HPDE6-E6E7 (cell line): ENCODE measurements at regions not wholly inside any gene's neighbourhood (a gene's known extent, or its start where the extent isn't known, plus 50 kb on each side); places are given as distances from the start of the nearest gene placed in this dataset.

Experiments
- DNase-seq: peaks from one replicate; pipeline ENCODE4 v3.0.0; 2011; ENCODE audit warnings: missing footprints; ENCODE audit errors: extremely low spot score

DNA sequence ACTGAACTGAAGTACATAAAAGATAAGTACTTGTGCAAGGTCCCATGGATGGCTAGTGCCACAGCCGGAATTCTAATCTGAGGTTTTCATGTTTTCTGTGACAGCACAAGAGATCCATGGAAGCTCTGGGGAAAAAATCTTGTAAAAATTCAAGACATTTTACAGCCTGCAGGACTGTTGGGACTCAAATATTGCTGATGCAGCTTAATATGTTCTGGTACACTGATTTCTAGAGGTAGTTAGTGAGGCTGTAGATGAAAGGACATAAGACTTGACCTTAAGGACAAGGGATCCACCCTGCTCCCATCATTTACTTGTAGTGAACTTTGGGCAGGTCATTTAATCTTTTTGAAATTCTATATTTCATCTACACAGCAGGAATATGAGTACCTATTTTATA is 390.4 kb downstream of the TLE4 start:
- DNase-seq: no peak

DNA sequence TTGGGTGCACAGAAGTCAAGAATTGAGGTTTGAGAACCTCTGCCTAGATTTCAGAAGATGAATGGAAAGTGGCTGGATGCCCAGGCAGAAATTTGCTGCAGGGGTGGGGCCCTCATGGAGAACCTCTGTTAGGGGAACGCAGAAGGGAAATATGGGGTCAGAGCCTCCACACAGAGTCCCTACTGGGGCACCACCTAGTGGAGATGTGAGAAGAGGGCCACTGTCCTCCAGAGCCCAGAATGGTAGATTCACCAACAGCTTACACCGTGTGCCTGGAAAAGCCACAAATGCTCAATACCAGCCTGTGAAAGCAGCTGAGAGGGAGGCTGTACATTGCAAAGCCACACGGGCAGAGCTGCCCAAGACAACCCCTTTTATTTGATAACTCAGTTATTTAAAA is 383.5 kb downstream of the TLE4 start:
- no peak for DNase-seq

DNA sequence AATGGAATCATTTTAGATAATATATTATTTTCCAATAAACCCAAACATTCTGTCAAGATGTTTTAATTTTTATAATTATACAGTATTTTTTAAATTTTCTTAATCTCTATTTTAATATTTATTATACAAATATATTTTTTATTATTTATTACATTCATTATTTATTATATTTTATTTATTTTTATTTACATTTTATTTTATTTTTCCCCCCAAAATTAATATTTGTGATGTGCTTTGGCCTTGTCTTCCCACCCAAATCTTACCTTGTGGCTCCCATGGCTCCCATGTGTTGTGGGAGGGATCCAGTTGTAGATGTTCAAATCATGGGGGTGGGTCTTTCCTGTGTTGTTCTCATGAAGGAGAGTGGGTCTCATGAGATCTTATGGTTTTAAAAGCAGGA is 382.1 kb downstream of the TLE4 start:
- DNase-seq: no peak

DNA sequence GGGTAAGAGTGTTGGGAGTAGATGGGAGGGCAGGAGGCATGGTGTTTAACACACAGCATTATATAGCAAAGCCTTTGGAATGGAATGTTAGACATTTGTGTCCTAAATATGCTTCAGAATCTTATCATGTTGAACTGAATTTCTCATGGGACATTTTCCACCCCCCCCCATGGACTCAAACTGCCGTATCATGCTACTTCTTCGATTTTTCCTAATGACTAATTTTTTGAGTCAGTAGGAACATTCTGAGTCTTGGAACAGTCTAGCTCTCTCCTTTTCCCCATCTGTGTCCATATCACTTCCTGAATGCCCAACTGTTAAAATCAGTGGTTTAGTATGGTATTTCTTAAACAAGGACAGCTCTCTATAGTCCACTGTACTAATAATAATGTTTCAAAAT is 380.6 kb downstream of the TLE4 start:
- DNase-seq: no peak

DNA sequence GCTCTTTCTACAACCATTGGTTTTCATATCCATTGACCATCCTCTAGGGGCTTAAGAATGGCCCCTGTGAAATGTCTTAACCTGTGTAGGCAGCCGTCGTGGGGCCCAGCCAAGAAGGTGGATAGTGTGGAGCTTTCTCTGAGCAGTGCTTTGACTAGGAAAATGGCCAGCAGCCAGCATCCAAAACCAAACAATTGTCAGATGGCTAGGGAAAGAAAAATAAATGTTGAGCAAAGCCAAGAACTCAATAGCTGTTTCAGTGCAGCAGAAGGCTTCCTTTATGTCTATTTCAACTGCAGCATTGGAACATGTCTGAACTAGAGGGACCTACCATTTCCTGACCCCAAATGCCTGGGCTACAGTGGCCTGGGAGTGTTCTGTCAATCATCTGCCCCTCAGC is 374.9 kb downstream of the TLE4 start:
- DNase-seq: no peak

DNA sequence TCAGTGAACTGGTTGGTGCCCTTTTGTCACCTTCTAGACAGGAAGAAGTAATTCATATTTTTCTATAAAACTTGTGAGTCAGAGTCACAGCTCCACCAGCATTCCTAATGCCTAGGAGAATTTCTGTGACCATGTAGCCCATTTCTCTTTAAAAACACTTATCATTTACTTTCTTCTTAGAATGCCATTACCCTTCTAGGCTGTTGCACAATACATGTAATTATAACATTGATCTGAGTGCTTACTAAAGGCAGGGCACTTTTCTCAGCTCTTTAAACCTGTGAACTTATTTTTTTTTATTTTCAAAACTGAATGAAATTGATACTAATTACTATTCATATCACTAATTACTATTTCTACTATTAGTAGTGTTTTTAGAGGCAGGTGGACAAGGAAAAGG is 373.7 kb downstream of the TLE4 start:
- no peak for DNase-seq

DNA sequence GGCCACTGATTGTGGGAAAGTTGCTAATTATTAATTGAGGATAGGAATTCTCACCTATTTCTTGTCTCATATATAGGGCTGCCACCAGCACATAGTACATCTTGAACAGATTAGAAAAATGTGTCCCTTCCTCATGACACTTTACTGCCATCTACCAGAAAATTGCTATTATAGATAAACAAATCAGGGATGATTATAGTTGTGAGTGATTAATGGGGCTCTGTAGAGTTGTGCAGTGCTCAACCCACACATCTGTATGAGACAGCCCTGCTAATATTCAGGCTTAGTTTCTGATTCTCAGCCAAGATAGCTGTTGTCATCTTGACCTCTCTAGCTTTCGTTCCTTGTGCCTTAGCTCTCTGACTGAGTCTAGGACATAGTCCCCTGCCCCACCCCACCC is 373.3 kb downstream of the TLE4 start:
- DNase-seq: no peak

DNA sequence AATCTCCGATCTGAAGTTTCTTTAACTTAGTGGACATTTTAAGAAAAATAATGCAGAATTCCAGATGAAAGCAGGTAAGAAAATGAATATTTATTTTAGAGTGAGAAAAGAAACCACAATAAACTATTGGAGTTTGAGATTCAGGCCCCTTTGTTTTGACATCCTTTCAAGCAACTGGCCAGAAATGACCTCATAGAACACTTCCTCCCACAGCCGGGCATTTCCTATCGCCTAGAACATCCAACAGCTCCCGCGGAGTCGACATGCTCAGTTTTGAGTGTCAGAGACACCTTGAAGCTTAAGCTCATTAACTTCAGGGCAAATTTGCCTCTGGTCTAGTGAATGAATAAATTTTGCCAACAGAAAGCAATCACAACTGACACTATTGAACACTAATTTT is 369.2 kb downstream of the TLE4 start:
- no peak for DNase-seq

DNA sequence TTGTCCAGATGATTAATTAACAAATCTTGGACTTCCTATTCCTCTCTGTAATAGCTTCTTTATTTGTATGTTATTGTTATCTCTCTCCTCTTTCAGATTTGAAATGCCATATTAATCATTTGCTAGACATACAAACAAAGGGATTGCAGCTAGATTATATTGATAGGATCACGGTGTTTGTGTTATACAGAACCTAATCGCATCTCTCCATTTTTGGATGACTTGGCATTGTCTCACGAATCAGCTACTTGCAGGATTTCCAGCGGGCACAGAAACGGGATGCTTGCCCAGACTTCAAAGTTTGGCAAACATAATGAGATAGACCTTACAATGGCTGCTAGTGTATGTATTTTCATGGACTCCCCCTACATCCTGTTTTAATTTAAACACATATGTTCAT is 368.1 kb downstream of the TLE4 start:
- no peak for DNase-seq

DNA sequence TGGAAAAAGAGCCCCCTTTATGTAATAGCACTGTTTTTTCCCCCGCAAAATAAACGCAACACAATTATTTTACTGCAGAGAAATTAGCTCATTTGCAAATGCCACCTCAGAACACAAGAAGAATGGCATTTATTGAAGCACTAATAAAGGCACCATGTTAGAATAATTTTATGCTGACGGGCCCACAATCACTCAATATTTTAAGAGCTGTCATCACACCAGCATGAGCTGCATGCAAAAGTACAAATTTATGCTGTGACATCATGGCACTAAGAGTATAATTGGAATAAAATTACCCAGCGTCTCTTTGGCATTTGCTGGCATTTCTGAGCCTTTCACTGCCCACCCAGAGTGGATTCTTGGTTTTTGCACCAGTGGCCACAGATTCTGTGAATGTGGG is 364.6 kb downstream of the TLE4 start:
- DNase-seq: no peak

DNA sequence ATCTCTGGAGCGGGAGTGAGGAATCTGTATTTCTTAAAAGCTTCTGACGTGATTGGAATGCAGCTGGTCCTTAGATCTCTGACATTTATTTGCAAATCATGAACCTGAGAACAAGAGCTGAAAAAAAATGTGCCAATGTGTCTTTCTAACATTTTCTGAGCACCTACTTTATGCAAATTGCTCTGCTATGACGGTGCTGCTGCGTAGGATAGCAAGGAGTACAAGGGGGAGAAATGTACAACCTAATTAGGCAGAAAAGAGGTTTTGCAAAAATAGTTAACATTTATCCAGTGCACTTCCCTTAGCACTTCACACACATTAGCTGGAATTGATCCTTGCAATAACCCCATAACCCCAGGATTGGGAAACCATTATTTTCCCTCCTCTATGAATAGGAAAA is 357.5 kb downstream of the TLE4 start:
- no peak for DNase-seq

DNA sequence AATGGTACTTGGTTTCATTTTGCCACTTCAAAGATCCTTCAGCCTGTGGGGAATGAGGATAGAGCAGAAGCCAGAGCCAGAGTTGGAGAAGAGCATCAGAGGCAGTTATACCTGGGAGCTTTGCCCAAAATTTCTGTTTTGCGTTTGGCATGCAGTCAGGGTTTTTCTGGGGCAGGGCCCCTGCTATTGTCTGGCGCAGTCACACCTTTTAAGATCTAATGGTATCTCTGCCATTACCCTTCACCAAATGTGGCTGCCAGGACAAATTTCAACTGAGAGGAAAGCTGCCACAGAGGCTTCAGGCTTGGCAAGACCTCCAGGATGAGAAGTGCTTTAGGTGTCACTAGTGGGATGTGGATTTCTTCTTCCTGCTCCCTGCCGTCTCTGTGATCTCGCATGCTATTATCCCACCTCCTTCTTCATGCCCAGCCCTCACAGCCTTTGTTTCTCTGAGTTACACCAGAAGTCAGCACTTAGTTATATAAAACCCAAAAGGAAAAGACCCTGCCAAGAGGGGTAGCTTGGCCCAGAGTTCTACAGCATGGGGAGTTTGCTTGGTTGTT is 357.0 kb downstream of the TLE4 start:
- no peak for DNase-seq

DNA sequence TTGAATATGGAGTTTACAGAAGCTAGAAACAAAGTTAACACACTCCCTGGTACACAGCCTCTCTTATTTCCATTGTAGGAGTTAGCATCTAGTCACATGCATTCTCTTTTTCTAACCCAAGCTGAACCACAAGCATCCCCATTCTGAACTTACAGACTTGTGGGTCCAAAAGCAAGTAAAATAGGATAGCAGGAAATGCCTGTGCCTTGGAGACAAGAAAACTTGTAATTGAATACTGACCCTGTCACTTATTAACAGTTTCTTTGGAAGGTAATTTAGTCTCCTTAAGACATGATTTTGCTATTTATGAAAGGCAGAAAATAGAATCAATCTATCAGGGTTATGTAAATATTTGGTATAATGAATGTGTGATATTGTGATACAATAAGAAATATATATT is 353.6 kb downstream of the TLE4 start:
- DNase-seq: no peak

DNA sequence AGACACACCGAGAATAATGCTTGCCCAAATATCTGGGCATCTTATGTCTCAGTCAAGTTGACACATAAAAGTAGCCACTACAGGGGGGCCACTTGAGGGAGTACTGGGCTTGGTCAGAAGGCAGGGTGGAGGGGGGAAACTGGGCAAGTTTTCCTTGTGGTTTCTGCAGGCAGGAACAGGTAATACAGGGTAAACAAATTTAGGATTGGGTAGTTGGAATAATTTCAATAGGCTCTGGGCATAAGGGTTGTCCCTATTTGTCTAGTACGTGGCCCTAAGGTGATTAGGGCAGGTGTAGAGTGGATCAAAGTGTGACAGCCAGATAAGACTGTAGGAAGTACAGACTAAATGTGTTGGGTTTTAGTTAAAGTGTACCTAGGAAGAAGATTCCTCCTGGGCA is 353.1 kb downstream of the TLE4 start:
- no peak for DNase-seq

DNA sequence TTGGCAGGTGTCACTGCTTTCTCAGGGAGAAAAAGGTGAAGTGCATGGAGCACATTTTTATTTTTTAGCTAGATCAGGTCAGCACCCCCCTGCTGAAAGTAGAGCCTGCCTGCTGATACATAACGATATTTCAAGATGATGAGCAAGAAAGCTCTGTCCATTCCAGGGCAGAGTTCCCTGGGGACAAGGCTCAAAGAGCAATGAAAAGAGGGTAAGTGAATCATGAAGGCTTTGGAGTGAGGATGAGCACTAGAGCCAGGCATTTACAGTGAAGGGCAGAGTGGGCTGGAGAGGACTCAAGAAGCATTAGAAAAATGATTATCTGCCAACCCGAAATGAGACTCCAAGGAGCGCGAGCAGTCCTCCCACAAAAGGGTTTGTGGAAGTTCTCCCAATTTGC is 345.7 kb downstream of the TLE4 start:
- no peak for DNase-seq

DNA sequence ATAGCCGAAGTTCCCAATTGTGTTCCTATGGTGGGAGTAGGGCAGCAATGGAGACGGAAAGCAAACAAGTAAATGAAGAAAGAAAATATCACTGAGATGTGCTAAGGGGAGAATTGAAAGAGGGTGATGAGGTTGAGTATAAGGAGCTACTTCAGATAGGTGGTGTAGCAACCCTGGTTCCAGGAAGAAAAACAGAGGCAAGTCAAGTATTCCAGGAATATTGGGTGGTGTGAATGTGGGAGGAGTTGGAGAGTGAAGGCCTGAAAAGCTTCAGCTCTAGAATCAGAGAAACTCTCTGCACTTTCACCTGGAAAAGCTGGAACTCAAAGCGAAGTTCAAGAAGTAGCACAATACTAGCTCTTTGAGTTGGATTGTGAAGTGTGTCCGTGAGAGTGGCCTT is 342.1 kb downstream of the TLE4 start:
- no peak for DNase-seq

DNA sequence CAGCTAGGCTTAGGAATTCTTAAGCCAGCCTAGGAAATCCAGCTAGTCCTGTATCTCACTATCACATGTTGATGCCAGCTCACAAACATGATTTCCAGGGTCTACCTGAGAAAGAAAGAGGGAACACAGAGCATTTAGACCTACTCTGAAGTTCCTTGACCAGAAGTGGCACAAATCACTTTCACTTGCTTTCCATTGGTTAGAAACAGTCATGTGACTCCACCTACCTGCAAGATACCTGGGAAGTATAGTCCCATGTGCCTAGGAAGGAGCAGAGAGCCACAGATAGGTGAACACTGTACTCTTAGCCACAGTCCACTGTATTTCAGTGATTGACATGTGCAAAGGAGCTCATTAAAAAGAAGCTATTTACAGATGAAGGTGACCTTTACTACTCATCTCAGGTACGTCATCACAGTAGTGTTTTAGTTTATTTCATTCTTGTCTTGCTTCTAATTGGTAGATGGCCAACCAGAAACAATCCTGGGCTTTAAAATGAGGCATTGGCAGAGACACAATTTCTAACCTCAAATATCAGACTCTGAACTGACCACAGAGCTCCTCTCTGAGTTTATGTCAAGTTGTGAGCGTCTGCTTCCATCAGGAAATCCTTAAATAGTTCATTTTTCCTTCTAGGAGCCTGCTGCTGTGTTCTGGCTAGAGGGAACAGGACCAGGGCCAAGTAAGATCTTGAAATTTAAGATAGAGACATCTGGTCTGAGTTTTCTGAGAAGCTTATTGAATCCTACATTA is 340.7 kb downstream of the TLE4 start:
- DNase-seq: no peak

DNA sequence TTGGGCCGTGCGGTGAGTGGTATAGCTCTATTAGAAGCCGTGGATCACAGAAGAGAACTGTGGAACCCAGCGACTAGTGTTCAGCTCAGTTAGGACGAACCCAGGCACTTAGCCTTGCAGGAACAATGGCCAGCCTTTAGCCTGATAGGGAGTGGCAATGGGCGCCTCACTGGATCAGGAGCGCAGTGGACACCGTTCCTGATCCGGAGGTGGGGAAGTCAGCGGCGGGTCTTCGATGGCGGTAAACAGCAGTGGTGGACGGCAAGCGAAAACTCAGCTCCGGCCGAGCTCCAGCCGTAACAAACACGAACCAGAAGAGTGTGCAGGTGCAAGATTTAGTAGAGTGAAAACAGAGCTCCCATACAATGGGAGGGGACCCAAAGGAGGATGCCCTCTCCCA is 340.0 kb downstream of the TLE4 start:
- DNase-seq: no peak

DNA sequence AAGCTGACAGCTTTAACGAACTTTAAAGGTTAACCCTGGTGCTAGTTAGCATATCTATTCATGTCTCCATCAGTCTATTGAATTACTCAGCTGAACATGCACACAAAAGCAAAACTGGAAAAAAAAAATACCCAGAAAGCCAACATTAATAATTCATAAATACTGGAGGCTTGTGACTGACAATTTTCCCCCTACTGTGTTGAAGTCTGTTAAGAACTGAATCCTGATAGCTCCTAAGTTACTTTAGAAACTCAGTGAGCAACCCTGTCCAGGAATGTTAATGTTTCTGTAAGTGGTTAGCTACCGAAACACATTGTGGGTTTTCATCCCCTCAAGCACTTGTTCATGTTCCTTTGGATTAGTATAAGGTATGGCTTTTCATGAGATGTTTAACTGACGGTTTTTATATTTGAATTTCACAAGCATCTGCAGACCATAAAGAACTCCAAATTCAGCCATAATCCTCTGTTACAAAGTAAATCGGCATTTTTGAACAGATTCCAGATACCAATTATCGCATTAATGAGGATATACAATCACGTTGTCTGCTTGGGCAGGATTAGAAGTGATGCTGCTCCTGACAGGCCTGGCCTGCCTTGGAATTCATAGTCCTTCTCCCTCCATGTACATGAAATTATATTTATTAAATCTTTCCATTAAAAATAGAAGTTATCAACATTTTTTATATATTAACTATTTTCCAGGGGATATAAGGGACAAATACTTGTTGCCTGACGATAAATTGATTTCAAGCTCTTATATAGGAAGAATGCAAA is 331.2 kb downstream of the TLE4 start:
- DNase-seq: no peak

DNA sequence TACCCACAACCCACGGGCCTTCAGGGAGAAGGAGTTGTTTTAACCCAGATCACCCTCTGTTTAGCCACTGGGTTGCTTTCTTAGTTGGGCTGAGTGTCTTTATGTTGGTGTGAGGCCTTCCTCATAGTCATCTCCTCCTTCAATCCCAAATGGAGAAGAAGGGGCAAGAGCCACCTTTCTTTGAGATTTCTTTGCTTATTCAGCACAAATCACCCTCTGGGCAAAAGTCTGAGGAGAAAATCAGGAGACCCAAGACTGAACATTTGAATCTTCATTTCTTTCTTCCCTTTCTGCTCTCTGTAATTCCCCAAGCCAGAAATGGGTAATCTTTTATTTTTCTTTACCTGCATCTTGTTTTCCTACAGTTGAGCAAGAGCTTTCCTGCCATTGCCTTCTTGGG is 329.0 kb downstream of the TLE4 start:
- no peak for DNase-seq

DNA sequence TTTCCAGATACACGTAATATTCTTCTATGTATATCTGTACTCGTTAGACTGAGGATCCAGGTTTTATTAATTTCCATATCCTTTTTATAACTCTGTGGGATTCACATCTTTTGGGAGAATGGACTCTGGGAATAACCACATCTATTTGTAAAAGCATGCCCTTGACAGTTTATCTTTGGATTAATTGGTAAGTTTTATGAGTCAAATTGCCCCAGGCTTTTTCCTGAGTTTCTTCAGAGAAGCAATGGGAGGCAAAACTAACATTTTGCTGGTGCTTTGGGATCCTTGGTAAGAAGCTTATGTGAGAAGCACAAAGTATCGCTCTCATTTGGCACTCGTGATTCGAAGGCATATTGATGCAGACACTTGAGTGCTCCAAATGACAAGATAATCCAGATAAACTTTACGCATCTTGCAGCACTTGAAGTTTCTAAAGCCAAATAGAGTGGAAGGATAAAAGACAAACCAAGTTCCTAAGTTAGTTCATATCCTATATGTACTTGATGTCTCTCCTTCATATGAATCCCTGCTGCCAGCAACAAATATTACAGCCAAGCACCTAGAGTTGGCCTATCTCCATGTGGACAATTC is 324.7 kb downstream of the TLE4 start:
- no peak for DNase-seq

DNA sequence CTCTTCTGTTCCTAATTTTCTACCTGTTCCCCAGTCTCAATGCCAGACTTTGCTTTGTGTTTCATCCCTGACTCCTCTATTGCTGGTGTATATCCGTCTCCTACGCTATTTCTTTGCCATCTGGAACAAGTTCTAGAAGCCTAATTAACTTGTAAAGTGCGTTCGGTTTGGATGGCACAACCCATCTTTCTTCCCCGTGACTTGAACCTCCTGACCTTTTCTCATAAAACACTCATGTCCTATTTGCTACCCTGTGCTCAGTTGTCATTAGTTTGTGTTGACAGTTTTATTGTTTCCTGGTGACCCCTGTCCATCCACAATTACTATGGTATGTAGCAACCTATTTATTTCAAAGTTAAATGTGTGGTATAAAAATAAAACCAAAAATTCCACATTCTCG is 323.5 kb downstream of the TLE4 start:
- no peak for DNase-seq

DNA sequence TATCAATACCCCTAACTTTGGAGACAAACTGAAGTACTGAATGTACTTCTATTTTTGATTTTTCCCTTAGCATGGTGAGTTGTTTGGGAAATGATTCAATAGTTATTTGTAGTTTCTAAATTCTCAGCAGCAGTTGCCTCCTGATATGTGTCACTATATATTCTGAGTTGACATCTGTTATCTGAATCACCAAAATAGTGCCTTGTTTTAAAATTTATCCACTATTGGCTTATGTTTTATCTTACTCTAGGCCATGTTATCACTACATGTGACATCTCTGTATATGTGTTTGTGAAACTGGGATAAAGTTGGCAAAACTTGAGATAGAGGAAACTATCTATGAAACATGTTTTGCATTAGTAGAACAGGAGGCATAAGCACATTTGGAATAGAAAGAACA is 317.6 kb downstream of the TLE4 start:
- no peak for DNase-seq
